ENCODE measurements at regions not wholly inside any gene's neighbourhood (a gene's known extent, or its start where the extent isn't known, plus 50 kb on each side); places are given as distances from the start of the nearest gene placed in this dataset.

DNA sequence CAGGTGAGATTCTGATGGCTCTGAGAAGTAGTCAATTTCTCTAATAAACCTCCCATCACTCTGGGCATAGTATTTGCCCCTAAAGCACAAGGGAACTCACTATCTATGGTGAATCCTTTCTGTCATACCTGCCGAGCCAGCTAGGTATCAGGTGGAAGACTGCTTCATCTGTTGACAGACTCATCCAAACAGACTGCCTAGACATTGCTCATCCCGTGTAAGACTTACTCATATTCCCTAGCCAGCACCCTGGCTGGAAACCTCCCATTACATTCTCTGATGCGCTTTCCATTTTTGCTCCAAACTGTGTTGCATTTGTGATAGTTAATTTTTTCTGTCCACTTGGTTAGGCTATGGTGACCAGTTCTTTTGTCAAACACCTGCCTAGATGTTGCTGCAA is 595.9 kb downstream of the DNAH5 start:
- TF ChIP-seq KAT7 (CRISPR knock-in tag; IDR thresholded peaks at IDR 0.05; ENCODE audit: borderline replicate concordance) = no peak
- TF ChIP-seq, protein P1, sequence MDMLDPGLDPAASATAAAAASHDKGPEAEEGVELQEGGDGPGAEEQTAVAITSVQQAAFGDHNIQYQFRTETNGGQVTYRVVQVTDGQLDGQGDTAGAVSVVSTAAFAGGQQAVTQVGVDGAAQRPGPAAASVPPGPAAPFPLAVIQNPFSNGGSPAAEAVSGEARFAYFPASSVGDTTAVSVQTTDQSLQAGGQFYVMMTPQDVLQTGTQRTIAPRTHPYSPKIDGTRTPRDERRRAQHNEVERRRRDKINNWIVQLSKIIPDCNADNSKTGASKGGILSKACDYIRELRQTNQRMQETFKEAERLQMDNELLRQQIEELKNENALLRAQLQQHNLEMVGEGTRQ (CRISPR knock-in tag; IDR thresholded peaks at IDR 0.05) = no peak
- no peak for TF ChIP-seq CREB1 (CRISPR knock-in tag; IDR thresholded peaks at IDR 0.05)
- TF ChIP-seq, protein P2, sequence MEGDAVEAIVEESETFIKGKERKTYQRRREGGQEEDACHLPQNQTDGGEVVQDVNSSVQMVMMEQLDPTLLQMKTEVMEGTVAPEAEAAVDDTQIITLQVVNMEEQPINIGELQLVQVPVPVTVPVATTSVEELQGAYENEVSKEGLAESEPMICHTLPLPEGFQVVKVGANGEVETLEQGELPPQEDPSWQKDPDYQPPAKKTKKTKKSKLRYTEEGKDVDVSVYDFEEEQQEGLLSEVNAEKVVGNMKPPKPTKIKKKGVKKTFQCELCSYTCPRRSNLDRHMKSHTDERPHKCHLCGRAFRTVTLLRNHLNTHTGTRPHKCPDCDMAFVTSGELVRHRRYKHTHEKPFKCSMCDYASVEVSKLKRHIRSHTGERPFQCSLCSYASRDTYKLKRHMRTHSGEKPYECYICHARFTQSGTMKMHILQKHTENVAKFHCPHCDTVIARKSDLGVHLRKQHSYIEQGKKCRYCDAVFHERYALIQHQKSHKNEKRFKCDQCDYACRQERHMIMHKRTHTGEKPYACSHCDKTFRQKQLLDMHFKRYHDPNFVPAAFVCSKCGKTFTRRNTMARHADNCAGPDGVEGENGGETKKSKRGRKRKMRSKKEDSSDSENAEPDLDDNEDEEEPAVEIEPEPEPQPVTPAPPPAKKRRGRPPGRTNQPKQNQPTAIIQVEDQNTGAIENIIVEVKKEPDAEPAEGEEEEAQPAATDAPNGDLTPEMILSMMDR (IDR thresholded peaks at IDR 0.05) = no peak
- TF ChIP-seq, protein P3, sequence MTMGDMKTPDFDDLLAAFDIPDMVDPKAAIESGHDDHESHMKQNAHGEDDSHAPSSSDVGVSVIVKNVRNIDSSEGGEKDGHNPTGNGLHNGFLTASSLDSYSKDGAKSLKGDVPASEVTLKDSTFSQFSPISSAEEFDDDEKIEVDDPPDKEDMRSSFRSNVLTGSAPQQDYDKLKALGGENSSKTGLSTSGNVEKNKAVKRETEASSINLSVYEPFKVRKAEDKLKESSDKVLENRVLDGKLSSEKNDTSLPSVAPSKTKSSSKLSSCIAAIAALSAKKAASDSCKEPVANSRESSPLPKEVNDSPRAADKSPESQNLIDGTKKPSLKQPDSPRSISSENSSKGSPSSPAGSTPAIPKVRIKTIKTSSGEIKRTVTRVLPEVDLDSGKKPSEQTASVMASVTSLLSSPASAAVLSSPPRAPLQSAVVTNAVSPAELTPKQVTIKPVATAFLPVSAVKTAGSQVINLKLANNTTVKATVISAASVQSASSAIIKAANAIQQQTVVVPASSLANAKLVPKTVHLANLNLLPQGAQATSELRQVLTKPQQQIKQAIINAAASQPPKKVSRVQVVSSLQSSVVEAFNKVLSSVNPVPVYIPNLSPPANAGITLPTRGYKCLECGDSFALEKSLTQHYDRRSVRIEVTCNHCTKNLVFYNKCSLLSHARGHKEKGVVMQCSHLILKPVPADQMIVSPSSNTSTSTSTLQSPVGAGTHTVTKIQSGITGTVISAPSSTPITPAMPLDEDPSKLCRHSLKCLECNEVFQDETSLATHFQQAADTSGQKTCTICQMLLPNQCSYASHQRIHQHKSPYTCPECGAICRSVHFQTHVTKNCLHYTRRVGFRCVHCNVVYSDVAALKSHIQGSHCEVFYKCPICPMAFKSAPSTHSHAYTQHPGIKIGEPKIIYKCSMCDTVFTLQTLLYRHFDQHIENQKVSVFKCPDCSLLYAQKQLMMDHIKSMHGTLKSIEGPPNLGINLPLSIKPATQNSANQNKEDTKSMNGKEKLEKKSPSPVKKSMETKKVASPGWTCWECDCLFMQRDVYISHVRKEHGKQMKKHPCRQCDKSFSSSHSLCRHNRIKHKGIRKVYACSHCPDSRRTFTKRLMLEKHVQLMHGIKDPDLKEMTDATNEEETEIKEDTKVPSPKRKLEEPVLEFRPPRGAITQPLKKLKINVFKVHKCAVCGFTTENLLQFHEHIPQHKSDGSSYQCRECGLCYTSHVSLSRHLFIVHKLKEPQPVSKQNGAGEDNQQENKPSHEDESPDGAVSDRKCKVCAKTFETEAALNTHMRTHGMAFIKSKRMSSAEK (CRISPR knock-in tag; IDR thresholded peaks at IDR 0.05; ENCODE audit: borderline replicate concordance) = no peak
- no peak for TF ChIP-seq NR2C2 (CRISPR knock-in tag; IDR thresholded peaks at IDR 0.05)
- TF ChIP-seq IRF2 (CRISPR knock-in tag; IDR thresholded peaks at IDR 0.05; ENCODE audit: borderline replicate concordance, low read depth) = no peak

Data from WTC11 (cell line).